ENCODE measurements at regions not wholly inside any gene's neighbourhood (a gene's known extent, or its start where the extent isn't known, plus 50 kb on each side); places are given as distances from the start of the nearest gene placed in this dataset.

DNA sequence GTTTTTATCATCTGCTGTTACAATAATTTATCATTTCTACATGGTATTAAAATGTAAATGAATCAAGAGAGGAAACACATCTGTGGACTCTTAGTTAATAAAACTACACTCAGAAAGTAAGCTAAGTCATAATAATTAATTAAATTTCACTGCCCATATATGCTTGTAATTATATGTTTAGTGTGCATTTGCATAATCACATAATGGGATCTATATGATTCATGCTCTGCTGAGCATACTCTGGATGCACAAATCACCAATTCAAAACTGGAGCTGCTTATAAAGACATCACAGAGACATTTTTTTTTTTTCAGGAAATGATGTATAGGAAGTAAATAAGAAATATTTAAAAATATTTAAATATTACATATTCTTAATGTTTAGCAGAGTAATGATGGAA lies 151.6 kb upstream of the STEAP4 start:
- Histone ChIP-seq H3K4me3 (ENCODE audit: insufficient read depth, low read length) (no peak overlapping the region), H3K27ac (ENCODE audit: low read depth, low read length) (no peak overlapping the region), H3K4me1 (ENCODE audit: insufficient read depth, low read length) (no peaks in the 10 kb centered on the region), H3K79me2 (ENCODE audit: insufficient read depth, low read length) (no peaks in the 10 kb centered on the region), H3K4me2 (ENCODE audit: insufficient read depth, low read length) (no peak overlapping the region), H3K9me3 (ENCODE audit: low read depth, low read length) (no peaks in the 10 kb centered on the region), H4K20me1 (ENCODE audit: insufficient read depth, low read length) (no peaks in the 10 kb centered on the region), H3K27me3 (ENCODE audit: insufficient read depth, low read length) (no peaks in the 10 kb centered on the region), H2AFZ (ENCODE audit: low read length) (no peak overlapping the region), H3K36me3 (ENCODE audit: insufficient read depth, low read length) (no peaks in the 10 kb centered on the region)
- no peak for DNase-seq (ENCODE audit: insufficient read length, low spot score, missing footprints)
- TF ChIP-seq, protein P1, sequence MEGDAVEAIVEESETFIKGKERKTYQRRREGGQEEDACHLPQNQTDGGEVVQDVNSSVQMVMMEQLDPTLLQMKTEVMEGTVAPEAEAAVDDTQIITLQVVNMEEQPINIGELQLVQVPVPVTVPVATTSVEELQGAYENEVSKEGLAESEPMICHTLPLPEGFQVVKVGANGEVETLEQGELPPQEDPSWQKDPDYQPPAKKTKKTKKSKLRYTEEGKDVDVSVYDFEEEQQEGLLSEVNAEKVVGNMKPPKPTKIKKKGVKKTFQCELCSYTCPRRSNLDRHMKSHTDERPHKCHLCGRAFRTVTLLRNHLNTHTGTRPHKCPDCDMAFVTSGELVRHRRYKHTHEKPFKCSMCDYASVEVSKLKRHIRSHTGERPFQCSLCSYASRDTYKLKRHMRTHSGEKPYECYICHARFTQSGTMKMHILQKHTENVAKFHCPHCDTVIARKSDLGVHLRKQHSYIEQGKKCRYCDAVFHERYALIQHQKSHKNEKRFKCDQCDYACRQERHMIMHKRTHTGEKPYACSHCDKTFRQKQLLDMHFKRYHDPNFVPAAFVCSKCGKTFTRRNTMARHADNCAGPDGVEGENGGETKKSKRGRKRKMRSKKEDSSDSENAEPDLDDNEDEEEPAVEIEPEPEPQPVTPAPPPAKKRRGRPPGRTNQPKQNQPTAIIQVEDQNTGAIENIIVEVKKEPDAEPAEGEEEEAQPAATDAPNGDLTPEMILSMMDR (IDR thresholded peaks at IDR 0.05; ENCODE audit: extremely low read depth, low read depth, low read length) = no peak

DNA sequence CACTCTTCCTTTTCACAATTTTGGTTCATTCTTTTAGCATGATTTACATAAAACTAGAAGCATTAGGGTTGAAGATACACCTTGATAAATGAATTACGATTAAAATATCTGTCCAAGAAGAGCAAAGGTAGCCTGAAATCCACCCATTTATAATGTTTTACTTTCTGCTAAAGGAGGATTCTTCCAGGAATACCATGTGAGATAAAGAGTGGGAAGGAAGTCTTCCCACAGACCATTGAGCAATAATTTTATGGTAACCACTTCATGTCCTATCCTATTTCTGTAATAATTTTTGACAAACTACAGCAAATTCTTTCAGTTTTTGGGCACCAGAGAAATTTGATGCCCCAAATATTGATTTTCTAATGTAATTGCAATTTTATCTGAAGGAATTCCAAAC lies 150.6 kb upstream of the STEAP4 start:
- Histone ChIP-seq H3K36me3 (ENCODE audit: insufficient read depth, low read length) (no peaks in the 10 kb centered on the region), H3K9me3 (ENCODE audit: low read depth, low read length) (no peaks in the 10 kb centered on the region), H2AFZ (ENCODE audit: low read length) (no peak overlapping the region), H3K27ac (ENCODE audit: low read depth, low read length) (no peak overlapping the region), H3K79me2 (ENCODE audit: insufficient read depth, low read length) (no peaks in the 10 kb centered on the region), H3K4me3 (ENCODE audit: insufficient read depth, low read length) (no peak overlapping the region), H3K27me3 (ENCODE audit: insufficient read depth, low read length) (no peaks in the 10 kb centered on the region), H4K20me1 (ENCODE audit: insufficient read depth, low read length) (no peaks in the 10 kb centered on the region), H3K4me1 (ENCODE audit: insufficient read depth, low read length) (no peaks in the 10 kb centered on the region), H3K4me2 (ENCODE audit: insufficient read depth, low read length) (no peak overlapping the region)
- DNase-seq (ENCODE audit: insufficient read length, low spot score, missing footprints) = no peak
- TF ChIP-seq, protein P1 (IDR thresholded peaks at IDR 0.05; ENCODE audit: extremely low read depth, low read depth, low read length) = no peak

DNA sequence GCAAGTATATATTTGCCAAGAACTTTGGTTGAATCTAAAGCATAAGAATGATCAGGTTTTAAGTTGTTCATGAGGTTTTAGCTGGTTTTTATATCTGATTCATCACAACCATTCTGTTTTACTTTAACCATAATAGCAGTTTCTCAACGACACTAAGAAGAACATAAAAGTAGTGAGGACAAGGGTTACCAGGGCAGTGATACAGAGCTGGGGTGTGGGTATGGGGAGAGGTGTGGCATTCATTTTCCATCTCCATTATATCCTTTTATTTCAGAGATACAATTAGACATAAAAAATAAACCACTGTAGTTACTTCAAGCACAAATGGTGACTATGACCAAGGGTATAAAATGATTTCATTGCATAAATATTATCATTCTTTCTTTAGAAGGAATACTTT lies 149.8 kb upstream of the STEAP4 start:
- H3K27me3 ChIP-seq (ENCODE audit: insufficient read depth, low read length) = no peaks in the 10 kb centered on the region
- H3K9me3 ChIP-seq (ENCODE audit: low read depth, low read length) = no peaks in the 10 kb centered on the region
- H4K20me1 ChIP-seq (ENCODE audit: insufficient read depth, low read length) = no peaks in the 10 kb centered on the region
- H2AFZ ChIP-seq (ENCODE audit: low read length) = no peak overlapping the region
- H3K4me1 ChIP-seq (ENCODE audit: insufficient read depth, low read length) = no peaks in the 10 kb centered on the region
- H3K36me3 ChIP-seq (ENCODE audit: insufficient read depth, low read length) = no peaks in the 10 kb centered on the region
- H3K4me3 ChIP-seq (ENCODE audit: insufficient read depth, low read length) = no peak overlapping the region
- TF ChIP-seq, protein P1 (IDR thresholded peaks at IDR 0.05; ENCODE audit: extremely low read depth, low read depth, low read length) = no peak
- H3K4me2 ChIP-seq (ENCODE audit: insufficient read depth, low read length) = no peak overlapping the region
- H3K79me2 ChIP-seq (ENCODE audit: insufficient read depth, low read length) = no peaks in the 10 kb centered on the region
- no peak for DNase-seq (ENCODE audit: insufficient read length, low spot score, missing footprints)
- H3K27ac ChIP-seq (ENCODE audit: low read depth, low read length) = no peak overlapping the region

DNA sequence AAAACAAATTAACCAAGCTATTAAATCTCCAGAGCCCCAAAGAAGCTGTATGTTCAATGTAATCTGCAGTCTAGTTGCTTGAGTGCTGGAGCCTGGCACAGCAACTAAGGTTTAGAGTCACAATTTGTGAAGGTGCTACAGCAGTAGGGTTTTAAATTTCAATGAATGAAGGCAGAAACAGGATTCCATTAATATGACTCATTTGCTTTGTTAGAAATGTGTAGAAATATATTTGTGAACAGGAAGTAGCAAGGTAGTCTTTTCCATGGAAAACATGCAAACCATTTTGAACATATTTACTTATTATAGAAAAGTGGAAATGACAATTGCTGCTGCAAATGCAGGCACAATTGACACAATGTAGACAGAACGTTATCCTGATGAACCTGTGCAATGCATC lies 149.0 kb upstream of the STEAP4 start:
- Histone ChIP-seq H2AFZ (ENCODE audit: low read length) (no peak overlapping the region), H3K27me3 (ENCODE audit: insufficient read depth, low read length) (no peaks in the 10 kb centered on the region), H3K4me2 (ENCODE audit: insufficient read depth, low read length) (no peak overlapping the region), H3K9me3 (ENCODE audit: low read depth, low read length) (no peaks in the 10 kb centered on the region), H3K36me3 (ENCODE audit: insufficient read depth, low read length) (no peaks in the 10 kb centered on the region), H3K79me2 (ENCODE audit: insufficient read depth, low read length) (no peaks in the 10 kb centered on the region), H3K27ac (ENCODE audit: low read depth, low read length) (no peak overlapping the region), H3K4me3 (ENCODE audit: insufficient read depth, low read length) (no peak overlapping the region), H3K4me1 (ENCODE audit: insufficient read depth, low read length) (no peaks in the 10 kb centered on the region), H4K20me1 (ENCODE audit: insufficient read depth, low read length) (no peaks in the 10 kb centered on the region)
- TF ChIP-seq, protein P1 (IDR thresholded peaks at IDR 0.05; ENCODE audit: extremely low read depth, low read depth, low read length) = no peak
- DNase-seq (ENCODE audit: insufficient read length, low spot score, missing footprints) = no peak

All from osteoblast (primary cell).